WTC11 (cell line): ENCODE measurements at regions not wholly inside any gene's neighbourhood (a gene's known extent, or its start where the extent isn't known, plus 50 kb on each side); places are given as distances from the start of the nearest gene placed in this dataset.

ENCODE experiments used
- ATAC-seq: fragments of 200-7000 bp; cut with Tn5 transposase; 2 replicates; pipeline ENCODE4 v1.10.0; 2021; ENCODE audit warnings: mild to moderate bottlenecking, moderate library complexity
- CTCF ChIA-PET: fragments of 300-600 bp; sonication (Branson Sonifier 250); formaldehyde crosslinking; loops from one replicate; lab custom pipeline; 2021; ENCODE audit warnings: antibody characterized with exemption; lab: Charles Lee
- POLR2A ChIA-PET: fragments of 350-600 bp; sonication (Branson Sonifier 250); formaldehyde crosslinking; loops from one replicate; lab custom pipeline; 2021; ENCODE audit warnings: antibody characterized with exemption; lab: Charles Lee
- DNase-seq: peaks from one replicate; pipeline ENCODE4 v3.0.0; 2021; ENCODE audit warnings: low spot score
- H3K27ac Mint-ChIP-seq: 2 replicates; pipeline ENCODE4 v1.8.0; 2021; ENCODE audit warnings: mixed read lengths
- H3K27me3 Mint-ChIP-seq: 2 replicates; pipeline ENCODE4 v1.8.0; 2021; ENCODE audit warnings: low read depth, mild to moderate bottlenecking, moderate library complexity, mixed read lengths
- H3K36me3 Mint-ChIP-seq: 2 replicates; pipeline ENCODE4 v1.8.0; 2021; ENCODE audit warnings: mixed read lengths
- H3K4me1 Mint-ChIP-seq: 2 replicates; pipeline ENCODE4 v1.8.0; 2022; ENCODE audit warnings: mixed read lengths
- H3K4me3 Mint-ChIP-seq: 2 replicates; pipeline ENCODE4 v1.8.0; 2021; ENCODE audit warnings: mild to moderate bottlenecking, moderate library complexity, mixed read lengths
- H3K9me3 Mint-ChIP-seq: 2 replicates; pipeline ENCODE4 v1.8.0; 2021; ENCODE audit warnings: mixed read lengths
- CTCF ChIP-seq: fragments of 200-600 bp; IDR thresholded peaks from 2 replicates; pipeline ENCODE4 v1.8.0; 2022; ENCODE audit warnings: antibody characterized with exemption
- E2F5 ChIP-seq: sonication (generic); formaldehyde crosslinking; IDR thresholded peaks from 2 replicates; pipeline ENCODE4 v1.8.1; 2022; ENCODE audit warnings: mild to moderate bottlenecking, moderate library complexity, missing genetic modification reagents
- GABPB1 ChIP-seq: sonication (generic); formaldehyde crosslinking; IDR thresholded peaks from 2 replicates; pipeline ENCODE4 v1.8.1; 2023; ENCODE audit warnings: mild to moderate bottlenecking, missing genetic modification reagents
- GRHL2 ChIP-seq: fragments of 250-450 bp; sonication (Bioruptor Pico); IDR thresholded peaks from 2 replicates; pipeline ENCODE4 v1.8.0; 2022; ENCODE audit warnings: mild to moderate bottlenecking, moderate library complexity; ENCODE audit not compliant: insufficient replicate concordance, severe bottlenecking
- GTF2I ChIP-seq: fragments of 250-450 bp; sonication (Bioruptor Pico); conservative IDR thresholded peaks from 2 replicates; pipeline ENCODE4 v1.4.0; 2021; ENCODE audit warnings: mild to moderate bottlenecking
- HMGXB4 ChIP-seq: sonication (generic); formaldehyde crosslinking; IDR thresholded peaks from 2 replicates; pipeline ENCODE4 v1.8.1; 2023; ENCODE audit warnings: mild to moderate bottlenecking, moderate library complexity, missing genetic modification reagents
- OVOL2 ChIP-seq: fragments of 250-450 bp; sonication (Bioruptor Pico); IDR thresholded peaks from 2 replicates; pipeline ENCODE4 v1.9.0; 2021; ENCODE audit warnings: mild to moderate bottlenecking, borderline replicate concordance
- RELA ChIP-seq: sonication (generic); formaldehyde crosslinking; IDR thresholded peaks from 2 replicates; pipeline ENCODE4 v1.8.1; 2022; ENCODE audit warnings: missing genetic modification reagents, mild to moderate bottlenecking, borderline replicate concordance
- SMAD4 ChIP-seq: sonication (generic); formaldehyde crosslinking; IDR thresholded peaks from 2 replicates; pipeline ENCODE4 v1.8.0; 2022; ENCODE audit warnings: mild to moderate bottlenecking, missing genetic modification reagents
- TCF7 ChIP-seq: sonication (generic); formaldehyde crosslinking; IDR thresholded peaks from 2 replicates; pipeline ENCODE4 v1.8.0; 2022; ENCODE audit warnings: mild to moderate bottlenecking, low read depth, missing genetic modification reagents, moderate library complexity
- TP53 ChIP-seq: sonication (generic); formaldehyde crosslinking; IDR thresholded peaks from 2 replicates; pipeline ENCODE4 v1.8.1; 2023; ENCODE audit warnings: mild to moderate bottlenecking, missing genetic modification reagents
- ZBTB21 ChIP-seq: sonication (generic); formaldehyde crosslinking; IDR thresholded peaks from 2 replicates; pipeline ENCODE4 v1.8.1; 2023; ENCODE audit warnings: mild to moderate bottlenecking, missing genetic modification reagents, borderline replicate concordance
- ZNF219 ChIP-seq: sonication (generic); formaldehyde crosslinking; IDR thresholded peaks from 2 replicates; pipeline ENCODE4 v1.8.0; 2023; ENCODE audit warnings: missing genetic modification reagents, mild to moderate bottlenecking, borderline replicate concordance
- ZNF232 ChIP-seq: sonication (generic); formaldehyde crosslinking; IDR thresholded peaks from 2 replicates; pipeline ENCODE4 v1.8.0; 2022; ENCODE audit warnings: mild to moderate bottlenecking, missing genetic modification reagents
- ZNF396 ChIP-seq: fragments of 250-450 bp; sonication (Bioruptor Pico); IDR thresholded peaks from 2 replicates; pipeline ENCODE4 v1.8.0; 2021; ENCODE audit warnings: mild to moderate bottlenecking, moderate library complexity, borderline replicate concordance
- ZNF532 ChIP-seq: fragments of 250-450 bp; sonication (Bioruptor Pico); IDR thresholded peaks from 2 replicates; pipeline ENCODE4 v1.9.0; 2021; ENCODE audit warnings: mild to moderate bottlenecking, borderline replicate concordance
- ZNF671 ChIP-seq: fragments of 250-450 bp; sonication (Bioruptor Pico); IDR thresholded peaks from 2 replicates; pipeline ENCODE4 v1.8.0; 2021; ENCODE audit warnings: mild to moderate bottlenecking
- TF ChIP-seq, protein P1 (sequence below): sonication (generic); formaldehyde crosslinking; IDR thresholded peaks from 2 replicates; pipeline ENCODE4 v1.8.1; 2022; ENCODE audit warnings: low read depth, missing genetic modification reagents, borderline replicate concordance
- TF ChIP-seq, protein P2 (sequence below): sonication (generic); formaldehyde crosslinking; IDR thresholded peaks from 2 replicates; pipeline ENCODE4 v1.8.0; 2022; ENCODE audit warnings: mild to moderate bottlenecking, missing genetic modification reagents
- TF ChIP-seq, protein P3 (sequence below): sonication (generic); formaldehyde crosslinking; IDR thresholded peaks from 2 replicates; pipeline ENCODE4 v1.8.0; 2022; ENCODE audit warnings: mild to moderate bottlenecking, missing genetic modification reagents

- H3K4me3 Mint-ChIP-seq, result no peak overlapping the region
- H3K9me3 Mint-ChIP-seq, result peaks cover 15% of the 10 kb centered on the region
- H3K27ac Mint-ChIP-seq, result no peak overlapping the region
- ChIA-PET CTCF (no interaction called here), POLR2A (no interaction called here)
- DNase-seq (no peak), ATAC-seq (no peak)
- peaks cover 5% of the 10 kb centered on the region for H3K36me3 Mint-ChIP-seq
- no peaks in the 10 kb centered on the region for H3K4me1 Mint-ChIP-seq
- no peak for TF ChIP-seq SMAD4 (CRISPR knock-in tag)
- TF ChIP-seq TCF7 (CRISPR knock-in tag), result no peak
- no peak for TF ChIP-seq ZNF532 (CRISPR knock-in tag)
- TF ChIP-seq ZNF232 (CRISPR knock-in tag), result no peak
- no peak for TF ChIP-seq ZNF219 (CRISPR knock-in tag)
- TF ChIP-seq RELA (CRISPR knock-in tag), result no peak
- TF ChIP-seq HMGXB4 (CRISPR knock-in tag), result no peak
- TF ChIP-seq TP53, result no peak
- H3K27me3 Mint-ChIP-seq, result peaks cover 11% of the 10 kb centered on the region
Measured at GRCh38 chr12:78580296-78580695, 284.3 kb upstream of the SYT1 start.

DNA sequence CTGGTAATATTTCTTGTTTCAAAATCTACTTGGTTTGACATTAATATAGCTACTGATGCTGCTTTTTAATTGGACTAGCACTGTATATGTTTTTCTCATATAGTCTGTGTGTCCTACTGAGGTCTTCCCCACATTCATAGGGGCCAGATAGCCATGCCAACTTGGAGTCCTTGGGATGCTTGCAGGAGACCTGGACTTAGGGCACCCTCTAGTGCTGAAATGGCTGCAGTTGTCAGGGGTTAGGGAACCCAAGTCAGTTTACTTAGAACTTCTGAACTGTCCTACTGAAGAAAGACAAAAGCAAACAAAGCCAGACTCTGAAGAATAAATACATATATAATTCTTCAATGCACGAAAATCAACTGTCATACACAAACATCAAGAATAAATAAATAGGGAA is 279.9 kb upstream of the SYT1 start:
- CTCF ChIA-PET, result interaction anchor here (0.6 to 2.2 kb wide), 9 partner anchors 22 to 467 kb away, joined by 3 to 30 read pairs (median 4); no protein-coding TSS in a partner anchor
- DNase-seq (peak; percentile 70), ATAC-seq (peak; percentile 98)
- POLR2A ChIA-PET, result no interaction called here
- Mint-ChIP-seq H3K27ac (no peak overlapping the region), H3K9me3 (peaks cover 3% of the 10 kb centered on the region; the same call in 1 of the 2 replicates), H3K4me3 (no peak overlapping the region), H3K4me1 (no peaks in the 10 kb centered on the region), H3K27me3 (peaks cover 4% of the 10 kb centered on the region), H3K36me3 (no peaks in the 10 kb centered on the region)
- peak; percentile 39 for TF ChIP-seq CTCF
- no peak for TF ChIP-seq ZNF671 (CRISPR knock-in tag)

DNA sequence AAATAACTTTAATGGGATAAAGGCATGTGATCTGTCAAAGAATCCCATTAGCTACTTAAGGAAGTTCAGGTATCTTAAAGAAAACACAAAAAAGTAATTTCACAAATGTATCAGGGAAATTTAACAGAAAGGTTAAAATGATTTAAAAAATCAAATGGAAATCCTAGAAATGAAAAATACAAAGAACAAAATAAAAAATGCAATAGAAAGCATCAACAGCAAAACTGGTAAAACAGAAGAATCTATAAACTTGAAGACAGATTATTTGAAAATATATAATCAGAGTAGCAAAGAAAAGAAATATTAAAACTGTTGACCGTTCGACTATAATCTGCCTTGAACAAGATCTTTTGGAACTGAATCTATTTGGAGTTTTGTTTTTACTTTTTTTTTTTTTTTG is 279.4 kb upstream of the SYT1 start:
- DNase-seq, result no peak
- TF ChIP-seq ZBTB21 (CRISPR knock-in tag) (no peak), RELA (CRISPR knock-in tag) (no peak), GRHL2 (CRISPR knock-in tag) (no peak), OVOL2 (CRISPR knock-in tag) (no peak), GABPB1 (CRISPR knock-in tag) (no peak), ZNF396 (CRISPR knock-in tag) (no peak), GTF2I (CRISPR knock-in tag) (no peak), TP53 (no peak), E2F5 (CRISPR knock-in tag) (no peak)
- TF ChIP-seq, protein P1, sequence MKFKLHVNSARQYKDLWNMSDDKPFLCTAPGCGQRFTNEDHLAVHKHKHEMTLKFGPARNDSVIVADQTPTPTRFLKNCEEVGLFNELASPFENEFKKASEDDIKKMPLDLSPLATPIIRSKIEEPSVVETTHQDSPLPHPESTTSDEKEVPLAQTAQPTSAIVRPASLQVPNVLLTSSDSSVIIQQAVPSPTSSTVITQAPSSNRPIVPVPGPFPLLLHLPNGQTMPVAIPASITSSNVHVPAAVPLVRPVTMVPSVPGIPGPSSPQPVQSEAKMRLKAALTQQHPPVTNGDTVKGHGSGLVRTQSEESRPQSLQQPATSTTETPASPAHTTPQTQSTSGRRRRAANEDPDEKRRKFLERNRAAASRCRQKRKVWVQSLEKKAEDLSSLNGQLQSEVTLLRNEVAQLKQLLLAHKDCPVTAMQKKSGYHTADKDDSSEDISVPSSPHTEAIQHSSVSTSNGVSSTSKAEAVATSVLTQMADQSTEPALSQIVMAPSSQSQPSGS (CRISPR knock-in tag), result no peak
- TF ChIP-seq, protein P2, sequence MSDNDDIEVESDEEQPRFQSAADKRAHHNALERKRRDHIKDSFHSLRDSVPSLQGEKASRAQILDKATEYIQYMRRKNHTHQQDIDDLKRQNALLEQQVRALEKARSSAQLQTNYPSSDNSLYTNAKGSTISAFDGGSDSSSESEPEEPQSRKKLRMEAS (CRISPR knock-in tag), result no peak
- TF ChIP-seq, protein P3, sequence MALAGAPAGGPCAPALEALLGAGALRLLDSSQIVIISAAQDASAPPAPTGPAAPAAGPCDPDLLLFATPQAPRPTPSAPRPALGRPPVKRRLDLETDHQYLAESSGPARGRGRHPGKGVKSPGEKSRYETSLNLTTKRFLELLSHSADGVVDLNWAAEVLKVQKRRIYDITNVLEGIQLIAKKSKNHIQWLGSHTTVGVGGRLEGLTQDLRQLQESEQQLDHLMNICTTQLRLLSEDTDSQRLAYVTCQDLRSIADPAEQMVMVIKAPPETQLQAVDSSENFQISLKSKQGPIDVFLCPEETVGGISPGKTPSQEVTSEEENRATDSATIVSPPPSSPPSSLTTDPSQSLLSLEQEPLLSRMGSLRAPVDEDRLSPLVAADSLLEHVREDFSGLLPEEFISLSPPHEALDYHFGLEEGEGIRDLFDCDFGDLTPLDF (CRISPR knock-in tag), result no peak

More for the DNA sequence above, 279.4 kb upstream of the SYT1 start:
- CTCF ChIA-PET, result interaction anchor here (0.5 to 2.2 kb wide), 6 partner anchors 23 to 807 kb away, joined by 3 to 30 read pairs (median 4); no protein-coding TSS in a partner anchor
- H3K4me1 Mint-ChIP-seq, result no peaks in the 10 kb centered on the region
- no peaks in the 10 kb centered on the region for H3K36me3 Mint-ChIP-seq
- ATAC-seq, result no peak
- POLR2A ChIA-PET, result interaction anchor here (0.6 kb wide), 1 partner anchor 588 kb away, joined by 5 read pairs; no protein-coding TSS in a partner anchor
- H3K27ac Mint-ChIP-seq, result no peak overlapping the region
- H3K9me3 Mint-ChIP-seq, result peaks cover 3% of the 10 kb centered on the region; the same call in 1 of the 2 replicates
- no peaks in the 10 kb centered on the region; the same call in none of the 2 replicates for H3K27me3 Mint-ChIP-seq
- H3K4me3 Mint-ChIP-seq, result no peak overlapping the region
